HepG2 (cell line): ENCODE measurements at regions not wholly inside any gene's neighbourhood (a gene's known extent, or its start where the extent isn't known, plus 50 kb on each side); places are given as distances from the start of the nearest gene placed in this dataset.

ENCODE experiments used
- JDP2 ChIP-seq: sonication (generic); formaldehyde crosslinking; IDR thresholded peaks from 2 replicates; pipeline ENCODE4 v1.8.1; 2022; ENCODE audit warnings: missing genetic modification reagents, borderline replicate concordance
- NR3C1 ChIP-seq: sonication (generic); formaldehyde crosslinking; IDR thresholded peaks from 2 replicates; pipeline ENCODE4 v1.4.0; 2020; ENCODE audit warnings: missing genetic modification reagents
- PRPF4 ChIP-seq: fragments of 200-400 bp; formaldehyde crosslinking; IDR thresholded peaks from 2 replicates; pipeline ENCODE4 v1.6.1; 2016; ENCODE audit warnings: low read length, low read depth; ENCODE audit not compliant: poor library complexity, severe bottlenecking
- RFX1 ChIP-seq: fragments of 450-650 bp; IDR thresholded peaks from 2 replicates; pipeline ENCODE4 v1.6.1; 2017
- TF ChIP-seq, protein P1 (sequence below), 2 experiments: fragments of 450-650 bp in 1 of 2; sonication (generic) in 1 of 2; formaldehyde crosslinking in 1 of 2; IDR thresholded peaks; 2 replicates each; pipeline versions ENCODE4 v1.6.1 to v1.8.0; 2016 to 2022; ENCODE audit warnings: antibody characterized with exemption in 1 of 2, mild to moderate bottlenecking in 1 of 2, missing genetic modification reagents in 1 of 2
- TF ChIP-seq, protein P2 (sequence below): sonication (generic); formaldehyde crosslinking; IDR thresholded peaks from 2 replicates; pipeline ENCODE4 v1.4.0; 2020; ENCODE audit warnings: mild to moderate bottlenecking, missing genetic modification reagents
- TF ChIP-seq, protein P3 (sequence below): sonication (generic); formaldehyde crosslinking; IDR thresholded peaks from 2 replicates; pipeline ENCODE4 v1.5.0; 2020; ENCODE audit warnings: mild to moderate bottlenecking, missing genetic modification reagents

DNA sequence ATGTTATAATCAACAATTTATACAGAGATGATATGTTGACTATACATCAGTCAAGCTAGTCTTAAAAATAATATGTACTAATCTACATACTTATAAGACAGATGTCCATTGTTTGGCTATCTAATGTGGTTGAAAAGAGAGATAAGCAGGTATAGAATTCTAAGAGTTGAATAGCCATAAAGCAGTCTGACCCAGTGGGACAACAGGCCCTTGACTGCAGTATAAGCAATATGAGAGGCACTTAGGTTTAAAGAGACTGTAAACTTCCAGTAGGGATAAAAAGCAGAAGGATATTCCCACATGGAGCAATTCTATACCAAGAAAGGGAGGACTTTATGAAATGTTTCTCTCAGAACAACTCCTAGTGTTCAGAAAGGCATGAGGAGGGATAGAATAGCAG, 139.3 kb downstream of the ELAPOR2 start (continued):
- TF ChIP-seq, protein P1, sequence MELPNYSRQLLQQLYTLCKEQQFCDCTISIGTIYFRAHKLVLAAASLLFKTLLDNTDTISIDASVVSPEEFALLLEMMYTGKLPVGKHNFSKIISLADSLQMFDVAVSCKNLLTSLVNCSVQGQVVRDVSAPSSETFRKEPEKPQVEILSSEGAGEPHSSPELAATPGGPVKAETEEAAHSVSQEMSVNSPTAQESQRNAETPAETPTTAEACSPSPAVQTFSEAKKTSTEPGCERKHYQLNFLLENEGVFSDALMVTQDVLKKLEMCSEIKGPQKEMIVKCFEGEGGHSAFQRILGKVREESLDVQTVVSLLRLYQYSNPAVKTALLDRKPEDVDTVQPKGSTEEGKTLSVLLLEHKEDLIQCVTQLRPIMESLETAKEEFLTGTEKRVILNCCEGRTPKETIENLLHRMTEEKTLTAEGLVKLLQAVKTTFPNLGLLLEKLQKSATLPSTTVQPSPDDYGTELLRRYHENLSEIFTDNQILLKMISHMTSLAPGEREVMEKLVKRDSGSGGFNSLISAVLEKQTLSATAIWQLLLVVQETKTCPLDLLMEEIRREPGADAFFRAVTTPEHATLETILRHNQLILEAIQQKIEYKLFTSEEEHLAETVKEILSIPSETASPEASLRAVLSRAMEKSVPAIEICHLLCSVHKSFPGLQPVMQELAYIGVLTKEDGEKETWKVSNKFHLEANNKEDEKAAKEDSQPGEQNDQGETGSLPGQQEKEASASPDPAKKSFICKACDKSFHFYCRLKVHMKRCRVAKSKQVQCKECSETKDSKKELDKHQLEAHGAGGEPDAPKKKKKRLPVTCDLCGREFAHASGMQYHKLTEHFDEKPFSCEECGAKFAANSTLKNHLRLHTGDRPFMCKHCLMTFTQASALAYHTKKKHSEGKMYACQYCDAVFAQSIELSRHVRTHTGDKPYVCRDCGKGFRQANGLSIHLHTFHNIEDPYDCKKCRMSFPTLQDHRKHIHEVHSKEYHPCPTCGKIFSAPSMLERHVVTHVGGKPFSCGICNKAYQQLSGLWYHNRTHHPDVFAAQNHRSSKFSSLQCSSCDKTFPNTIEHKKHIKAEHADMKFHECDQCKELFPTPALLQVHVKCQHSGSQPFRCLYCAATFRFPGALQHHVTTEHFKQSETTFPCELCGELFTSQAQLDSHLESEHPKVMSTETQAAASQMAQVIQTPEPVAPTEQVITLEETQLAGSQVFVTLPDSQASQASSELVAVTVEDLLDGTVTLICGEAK (IDR thresholded peaks at IDR 0.05) = no peak
- TF ChIP-seq, protein P1 (CRISPR knock-in tag; IDR thresholded peaks at IDR 0.05) = no peak
- TF ChIP-seq RFX1 (no peak), PRPF4 (no peak), NR3C1 (CRISPR knock-in tag) (no peak), JDP2 (no peak)
- TF ChIP-seq, protein P2, sequence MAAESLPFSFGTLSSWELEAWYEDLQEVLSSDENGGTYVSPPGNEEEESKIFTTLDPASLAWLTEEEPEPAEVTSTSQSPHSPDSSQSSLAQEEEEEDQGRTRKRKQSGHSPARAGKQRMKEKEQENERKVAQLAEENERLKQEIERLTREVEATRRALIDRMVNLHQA = no peak
- TF ChIP-seq, protein P3, sequence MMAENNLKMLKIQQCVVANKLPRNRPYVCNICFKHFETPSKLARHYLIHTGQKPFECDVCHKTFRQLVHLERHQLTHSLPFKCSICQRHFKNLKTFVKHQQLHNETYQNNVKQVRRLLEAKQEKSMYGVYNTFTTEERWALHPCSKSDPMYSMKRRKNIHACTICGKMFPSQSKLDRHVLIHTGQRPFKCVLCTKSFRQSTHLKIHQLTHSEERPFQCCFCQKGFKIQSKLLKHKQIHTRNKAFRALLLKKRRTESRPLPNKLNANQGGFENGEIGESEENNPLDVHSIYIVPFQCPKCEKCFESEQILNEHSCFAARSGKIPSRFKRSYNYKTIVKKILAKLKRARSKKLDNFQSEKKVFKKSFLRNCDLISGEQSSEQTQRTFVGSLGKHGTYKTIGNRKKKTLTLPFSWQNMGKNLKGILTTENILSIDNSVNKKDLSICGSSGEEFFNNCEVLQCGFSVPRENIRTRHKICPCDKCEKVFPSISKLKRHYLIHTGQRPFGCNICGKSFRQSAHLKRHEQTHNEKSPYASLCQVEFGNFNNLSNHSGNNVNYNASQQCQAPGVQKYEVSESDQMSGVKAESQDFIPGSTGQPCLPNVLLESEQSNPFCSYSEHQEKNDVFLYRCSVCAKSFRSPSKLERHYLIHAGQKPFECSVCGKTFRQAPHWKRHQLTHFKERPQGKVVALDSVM = no peak
